Stimulated activated CD4-positive, alpha-beta T cell treated with anti-CD3 and anti-CD28 coated beads, TNF-alpha, amount 100 ng/mL, for 4 hours (primary cell): ENCODE measurements at regions not wholly inside any gene's neighbourhood (a gene's known extent, or its start where the extent isn't known, plus 50 kb on each side); places are given as distances from the start of the nearest gene placed in this dataset.
"Not testable (repeated sequence)": the region's sequence is repeated elsewhere in the genome, so short reads cannot be mapped to it uniquely, and the experiment has no call there.

Experiments used
- DNase-seq, 3 experiments: peaks; one replicate each; pipeline ENCODE4 v3.0.0-alpha.2; 2020; ENCODE audit warnings: low read depth in 3 of 3

DNA sequence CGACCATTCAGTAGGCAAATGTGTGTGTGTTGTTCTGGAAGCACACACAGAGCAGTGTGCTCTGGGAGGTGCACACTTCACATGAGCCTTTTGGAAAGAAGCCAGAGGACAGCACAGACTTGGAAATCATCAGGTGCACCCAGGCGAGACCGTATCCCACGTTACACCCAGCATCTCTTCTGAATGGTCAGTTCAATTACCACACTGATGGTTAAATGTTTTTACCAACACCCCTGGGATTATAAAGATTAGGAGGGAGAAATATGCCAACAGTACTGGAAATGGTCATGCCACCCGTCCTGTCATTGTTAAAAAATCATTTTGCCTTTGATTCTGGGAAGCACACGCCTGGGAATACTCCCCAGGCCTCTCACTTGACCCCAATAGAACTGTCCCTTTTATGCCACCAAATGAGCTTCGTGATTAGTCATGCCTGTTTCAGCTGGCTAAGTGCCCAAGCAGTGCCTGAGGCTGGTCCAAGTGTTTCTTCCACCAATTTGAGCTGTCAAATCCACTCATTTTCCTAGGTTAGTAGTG lies 183.7 kb downstream of the NRP2 start:
- no peak for DNase-seq

DNA sequence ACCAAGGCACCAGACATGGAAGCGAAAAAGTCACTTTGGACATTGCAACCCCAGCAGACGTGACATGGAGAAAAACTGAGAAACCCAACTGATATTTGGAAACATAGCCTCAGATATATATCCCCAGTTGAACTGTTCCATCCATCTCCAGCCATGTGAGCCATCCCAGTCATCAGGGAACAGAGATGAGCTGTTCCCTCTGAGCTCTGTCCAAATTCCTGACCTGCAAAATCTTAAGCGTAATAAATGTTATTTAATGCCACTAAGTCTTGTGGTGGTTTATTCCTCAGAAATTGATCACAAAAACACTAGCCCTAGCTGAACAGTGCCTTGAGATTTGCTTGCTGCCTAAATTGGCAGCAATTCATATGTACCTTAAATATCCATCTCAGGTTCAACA lies 182.8 kb downstream of the NRP2 start:
- no peak for DNase-seq

DNA sequence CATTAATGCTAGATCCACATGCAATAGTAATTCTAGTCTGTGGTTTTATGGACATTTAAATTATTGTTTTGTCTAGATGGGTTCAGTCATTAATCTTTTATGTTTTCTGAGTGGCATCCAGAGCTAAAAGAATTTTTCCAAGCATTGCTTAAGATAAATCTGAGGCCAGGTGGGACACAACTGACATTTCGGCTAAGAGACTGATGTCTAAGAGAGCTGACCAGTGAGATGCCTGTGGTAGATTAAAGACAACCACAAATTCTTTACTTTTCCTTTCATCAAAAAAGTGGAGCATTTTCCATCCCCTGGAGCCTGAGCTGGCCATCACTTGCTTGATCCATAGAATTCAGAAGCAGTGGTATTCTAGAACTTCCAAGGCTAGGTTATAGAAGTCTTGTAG lies 182.2 kb downstream of the NRP2 start:
- no peak for DNase-seq

DNA sequence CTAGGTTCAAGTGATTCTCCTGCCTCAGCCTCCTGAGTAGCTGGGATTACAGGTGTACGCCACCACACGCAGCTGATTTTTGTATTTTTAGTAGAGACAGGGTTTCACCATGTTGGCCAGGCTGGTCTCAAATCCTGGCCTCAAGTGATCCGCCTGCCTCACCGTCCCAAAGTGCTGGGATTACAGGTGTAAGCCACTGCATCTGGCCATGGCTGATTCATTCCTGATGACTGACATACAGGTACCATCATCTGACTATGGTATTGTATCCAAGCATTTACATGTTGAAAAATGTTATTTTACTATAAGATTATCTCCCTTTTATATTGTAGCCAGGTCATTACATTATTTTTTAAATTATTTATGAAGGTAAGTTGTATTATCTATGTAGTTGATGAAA lies 180.5 kb downstream of the NRP2 start:
- not testable (repeated sequence) for DNase-seq

DNA sequence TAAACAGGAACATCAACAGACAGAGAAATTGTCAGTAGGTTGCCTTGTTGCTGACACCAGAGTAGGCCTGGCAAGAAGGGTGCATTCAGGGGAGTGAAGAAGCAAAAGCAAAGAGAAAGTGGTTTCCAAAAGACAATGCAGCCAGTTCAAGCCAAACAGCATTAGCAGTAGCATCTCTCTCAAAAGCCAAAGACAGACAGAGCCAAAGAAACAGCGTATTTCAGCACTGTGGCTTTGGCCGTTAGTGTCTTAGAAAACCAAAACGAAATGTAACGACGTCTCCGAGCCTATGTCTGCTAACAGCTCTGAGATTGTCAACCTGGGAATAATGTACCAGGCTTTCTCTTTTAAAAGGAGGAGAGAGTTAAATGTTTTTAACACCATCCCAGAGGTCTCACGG lies 178.6 kb downstream of the NRP2 start:
- no peak for DNase-seq

DNA sequence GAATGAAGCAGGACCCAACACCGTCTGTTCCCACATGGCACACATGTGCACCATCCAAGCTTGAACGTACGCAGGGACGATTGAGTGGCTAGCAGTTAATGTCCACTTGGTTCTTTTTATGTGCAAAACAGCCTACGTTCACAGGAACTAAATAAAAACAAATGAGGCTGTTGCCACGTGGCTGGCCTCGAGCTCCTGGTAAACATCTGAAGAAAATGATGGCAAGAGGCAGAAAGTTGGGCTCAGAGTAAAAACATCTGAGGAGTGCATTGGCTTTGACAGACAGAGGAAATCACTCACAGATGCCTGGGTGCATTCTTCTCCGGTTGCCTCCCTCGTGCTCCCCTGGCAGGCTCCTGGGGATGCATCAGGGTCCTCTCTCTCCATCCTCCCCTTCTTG lies 177.9 kb downstream of the NRP2 start:
- DNase-seq: no peak

DNA sequence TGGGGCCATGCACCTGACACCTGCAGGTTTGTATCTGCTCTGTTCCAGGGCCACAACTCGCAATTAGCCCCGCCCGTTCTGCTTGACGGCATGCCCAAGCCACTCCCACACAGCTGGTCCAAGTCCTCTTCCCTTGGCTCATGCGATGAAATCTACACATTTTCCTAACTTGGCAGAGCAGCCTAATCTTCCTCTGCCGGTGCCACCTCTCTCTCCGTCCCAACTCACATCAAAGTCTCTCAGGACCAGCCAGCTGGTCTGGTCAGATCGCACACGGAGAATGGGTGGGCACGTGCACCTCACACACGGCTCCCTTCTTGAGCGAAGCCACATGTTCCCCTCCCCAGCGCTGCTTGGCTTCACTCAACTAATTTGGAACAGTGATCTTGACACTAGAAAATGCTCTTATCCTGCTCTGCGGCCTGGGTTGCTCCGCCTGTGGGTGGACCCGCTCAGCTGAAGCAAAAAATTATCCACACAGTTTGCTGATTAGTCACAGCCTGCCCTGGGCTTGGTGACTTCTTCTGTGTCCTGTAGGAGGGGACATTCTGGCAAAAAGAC lies 176.7 kb downstream of the NRP2 start:
- no peak for DNase-seq

DNA sequence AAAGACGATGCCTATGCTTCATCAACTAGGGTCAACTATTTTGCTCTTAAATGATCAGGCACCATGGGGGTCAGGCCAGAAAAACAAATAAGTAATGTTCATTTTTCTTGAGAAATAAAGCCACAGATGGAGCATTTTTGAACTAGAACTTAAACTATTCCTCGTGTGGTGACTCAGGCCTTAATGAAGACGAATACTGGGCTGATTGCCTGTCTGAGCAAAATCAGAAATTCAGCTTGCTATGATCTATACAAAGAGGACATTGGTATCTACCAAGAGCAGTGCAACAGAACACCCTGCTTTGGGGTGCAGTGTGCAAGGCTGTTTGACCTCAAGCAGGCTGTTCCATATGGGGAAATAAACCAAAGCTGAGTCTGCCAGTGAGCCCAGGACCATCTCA lies 176.0 kb downstream of the NRP2 start:
- no peak for DNase-seq

DNA sequence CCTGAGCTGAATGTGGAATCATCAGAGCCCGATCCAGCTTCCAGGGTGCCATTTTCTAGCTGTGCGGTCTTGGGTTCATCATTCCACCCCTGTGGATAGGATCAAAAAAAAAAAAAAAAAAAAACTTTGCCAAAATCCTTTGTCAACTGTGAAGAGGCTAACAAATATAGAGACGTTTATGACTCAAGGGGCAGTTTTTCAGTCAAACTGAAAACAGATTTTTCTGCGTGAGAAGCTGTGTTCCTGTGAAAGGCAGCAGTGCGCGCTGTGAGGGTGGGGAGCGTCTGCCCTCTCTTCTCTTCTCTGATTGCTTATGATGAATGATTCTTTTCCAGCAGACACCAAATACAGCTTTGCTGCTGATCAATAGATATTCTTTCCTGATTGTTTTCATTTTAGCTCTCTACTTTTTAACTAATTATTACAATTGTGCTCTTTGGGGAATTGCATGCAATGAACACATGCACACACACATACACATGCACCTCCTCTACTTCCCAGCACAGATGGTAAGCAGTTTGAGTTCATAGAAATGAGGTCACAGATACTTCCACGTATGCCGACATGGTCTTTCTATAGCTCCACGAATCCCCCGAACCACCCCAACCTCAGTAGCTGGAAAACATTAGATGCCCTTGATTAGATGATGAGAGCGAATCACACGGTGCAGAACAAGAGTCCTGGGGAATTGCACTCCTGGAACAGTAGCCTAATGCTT lies 175.4 kb downstream of the NRP2 start:
- DNase-seq: no peak

DNA sequence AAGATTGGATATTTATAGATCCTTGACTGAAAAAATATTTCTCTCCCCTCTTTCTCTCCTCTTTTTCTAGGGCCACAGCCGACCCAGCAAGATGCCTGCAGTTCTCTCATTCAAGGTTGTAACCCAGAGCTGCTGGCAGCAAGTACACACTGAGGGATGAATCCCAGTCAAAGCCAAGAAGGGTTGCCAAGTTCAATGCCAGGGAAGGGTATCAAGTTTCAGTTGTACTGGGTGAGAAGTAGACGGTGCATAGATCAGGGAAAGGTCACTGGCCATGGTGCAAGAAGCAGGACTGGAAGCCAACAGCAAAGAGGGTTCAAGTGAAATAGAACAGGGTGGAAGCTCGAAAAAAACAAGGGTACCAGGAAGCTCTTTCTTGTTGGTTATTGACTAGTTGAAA lies 170.2 kb downstream of the NRP2 start:
- DNase-seq: no peak

DNA sequence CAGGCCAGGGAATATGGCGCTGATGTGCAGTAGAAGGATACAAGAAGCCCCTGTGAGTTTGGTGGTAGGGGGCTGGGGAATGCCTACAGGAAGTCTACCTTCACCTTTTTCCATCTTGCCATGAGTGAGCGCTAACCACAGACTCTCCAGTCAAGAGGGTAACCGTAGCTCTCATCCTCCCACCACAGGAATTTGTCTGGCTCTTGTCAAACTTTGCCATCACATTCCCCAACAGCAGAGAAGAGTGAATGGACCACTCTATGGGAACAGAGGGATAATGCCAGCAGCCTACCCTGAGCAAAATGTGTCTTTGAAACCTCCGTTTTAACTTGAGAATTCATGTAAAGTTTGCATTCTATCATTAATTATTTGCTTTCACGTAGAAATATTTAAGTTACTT lies 168.3 kb downstream of the NRP2 start:
- no peak for DNase-seq

DNA sequence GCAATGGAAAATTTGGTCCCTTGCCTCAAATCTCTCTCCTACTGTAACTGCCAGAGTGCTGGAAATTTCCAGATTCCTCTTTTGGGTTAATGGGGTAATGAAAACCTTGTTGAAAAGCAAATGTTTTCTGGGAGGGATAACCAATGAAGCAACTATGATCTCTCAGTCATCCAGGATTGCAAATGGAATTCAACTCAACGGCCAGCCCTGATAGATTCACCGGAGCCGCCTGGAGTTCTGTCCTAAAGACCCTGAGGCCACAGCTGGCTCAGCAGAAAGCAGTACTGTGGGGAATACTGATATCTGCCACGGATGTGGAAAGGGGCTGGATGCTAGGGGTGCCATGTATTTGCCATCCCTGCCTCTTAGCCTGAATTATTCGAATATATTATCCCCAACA lies 167.8 kb downstream of the NRP2 start:
- DNase-seq: no peak

DNA sequence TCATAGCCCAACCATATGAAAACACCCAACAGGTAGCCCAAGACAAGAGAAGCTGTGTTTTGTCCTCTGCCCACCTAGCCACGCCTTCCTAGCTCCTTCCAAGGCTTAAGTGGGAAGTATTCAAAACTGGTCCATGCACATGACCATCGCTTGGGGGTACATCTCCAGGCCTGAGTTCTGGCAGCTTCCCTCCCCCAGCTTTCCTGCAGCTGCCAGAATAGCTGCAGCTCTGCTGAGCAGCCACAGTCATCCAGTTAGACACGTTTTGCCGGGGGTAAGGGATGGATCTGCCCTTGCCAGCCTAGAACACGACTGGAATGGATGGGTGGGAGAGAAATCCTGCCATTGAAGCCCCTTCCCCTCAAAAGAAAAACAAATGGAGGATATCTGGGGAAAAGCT lies 166.8 kb downstream of the NRP2 start:
- DNase-seq: no peak

DNA sequence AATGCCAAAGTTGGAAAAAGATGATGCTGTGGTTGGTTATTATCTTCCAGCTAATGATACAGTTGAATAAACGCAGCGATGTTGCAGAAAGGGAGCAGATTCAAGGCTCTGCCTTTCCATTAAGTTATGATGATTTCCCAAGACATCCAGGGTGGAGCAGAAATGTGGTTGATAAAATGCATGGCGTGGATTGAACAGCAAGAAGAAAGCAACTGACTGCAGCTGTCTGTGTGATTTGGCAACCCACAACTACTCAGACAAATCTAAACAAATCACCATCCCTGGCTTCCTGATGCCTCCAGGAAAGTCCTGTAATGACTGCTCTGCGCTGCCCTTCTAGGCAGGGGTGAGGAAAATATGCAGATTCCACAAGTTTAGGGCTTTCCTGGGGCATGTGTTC lies 166.3 kb downstream of the NRP2 start:
- no peak for DNase-seq
